GM12878 (cell line): ENCODE measurements at regions not wholly inside any gene's neighbourhood (a gene's known extent, or its start where the extent isn't known, plus 50 kb on each side); places are given as distances from the start of the nearest gene placed in this dataset.

Experiments
- CEBPZ ChIP-seq: fragments of 150-350 bp; IDR thresholded peaks from 2 replicates; pipeline ENCODE4 v1.6.1; 2016; ENCODE audit warnings: low read depth, low read length
- CTCF ChIP-seq, 3 experiments: IDR thresholded peaks in 2 of 3; conservative IDR thresholded peaks in 1 of 3; 2 replicates each; pipeline ENCODE4 v1.5.1; 2011; ENCODE audit warnings: low read depth in 3 of 3, low read length in 3 of 3, mild to moderate bottlenecking in 3 of 3, control low read depth in 2 of 3, moderate library complexity in 2 of 3, inconsistent platforms in 1 of 3, mixed read lengths in 1 of 3; ENCODE audit not compliant: control insufficient read depth in 2 of 3, insufficient read depth in 1 of 3; ENCODE audit errors: extremely low read depth in 1 of 3
- POLR2A ChIP-seq: IDR thresholded peaks from 2 replicates; pipeline ENCODE4 v1.6.1; 2011; ENCODE audit warnings: low read depth, mild to moderate bottlenecking, low read length
- POLR2AphosphoS5 ChIP-seq: IDR thresholded peaks from 2 replicates; pipeline ENCODE4 v1.6.1; 2011; ENCODE audit warnings: mild to moderate bottlenecking, low read length, inconsistent platforms
- SUZ12 ChIP-seq: fragments of 200-600 bp; sonication (generic); IDR thresholded peaks from one replicate; pipeline ENCODE4 v1.6.1; 2018; ENCODE audit warnings: antibody characterized with exemption, mild to moderate bottlenecking; ENCODE audit not compliant: unreplicated experiment
- TAF1 ChIP-seq: IDR thresholded peaks from 2 replicates; pipeline ENCODE4 v1.6.1; 2011; ENCODE audit warnings: mild to moderate bottlenecking, low read depth, low read length, borderline replicate concordance

- TF ChIP-seq CEBPZ, result no peak
- TF ChIP-seq POLR2AphosphoS5, result no peak
- no peak for TF ChIP-seq SUZ12
- no peak for TF ChIP-seq POLR2A
- TF ChIP-seq TAF1, result no peak
- TF ChIP-seq CTCF (IDR thresholded peaks at IDR 0.05 in 2 of 3, conservative IDR thresholded peaks at IDR 0.05 in 1 of 3; ENCODE audit: control insufficient read depth in 2 of 3, extremely low read depth in 1 of 3, insufficient read depth in 1 of 3, low read depth in 3 of 3, low read length in 3 of 3), result no peak
These were observed 375.5 kb upstream of the NRP1 start for GRCh38 chr10:33710006-33710405.
